ENCODE measurements at regions not wholly inside any gene's neighbourhood (a gene's known extent, or its start where the extent isn't known, plus 50 kb on each side); places are given as distances from the start of the nearest gene placed in this dataset.

GRCh38 chrX:129346574-129346973 is 176.7 kb downstream of the SMARCA1 start:
- TF ChIP-seq POLR2A (IDR thresholded peaks at IDR 0.05; ENCODE audit: low read length) (no peak), GATA1 (IDR thresholded peaks at IDR 0.05; ENCODE audit: low read depth, low read length) (no peak)
